Body of pancreas (tissue), 4 donors: ENCODE measurements at regions not wholly inside any gene's neighbourhood (a gene's known extent, or its start where the extent isn't known, plus 50 kb on each side); places are given as distances from the start of the nearest gene placed in this dataset.

ENCODE experiments used
- POLR2A ChIP-seq, 3 donors: fragments of 450-650 bp; IDR thresholded peaks; one replicate each; pipeline ENCODE4 v1.6.1; 2016; ENCODE audit warnings: antibody characterized with exemption in 3 of 3, mild to moderate bottlenecking in 2 of 3
- TF ChIP-seq, protein P1 (sequence below), 7 experiments: fragments of 450-650 bp in 4 of 7; fragments of 200-600 bp in 3 of 7; sonication (generic) in 3 of 7; IDR thresholded peaks; one replicate each; pipeline ENCODE4 v1.5.1; 2016 to 2019; ENCODE audit warnings: antibody characterized with exemption in 7 of 7

DNA sequence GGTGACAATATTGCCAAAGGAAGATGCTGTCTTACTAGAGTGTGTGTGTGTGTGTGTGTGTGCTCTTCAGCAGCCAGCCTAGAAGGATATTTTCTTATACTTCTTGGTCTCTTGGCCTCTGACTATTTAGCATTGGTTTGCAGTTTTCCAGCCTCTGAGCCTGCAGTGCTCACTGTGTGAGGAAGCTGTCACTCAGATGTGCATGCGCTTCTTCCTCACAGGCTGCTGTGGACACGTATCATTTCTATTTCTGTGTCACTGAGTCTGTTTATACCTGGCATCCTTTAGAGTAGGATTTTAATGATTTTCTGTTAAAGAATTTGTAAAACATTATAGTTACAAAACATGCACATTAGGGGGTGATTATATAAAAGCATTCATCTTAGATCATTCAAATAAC, 83.3 kb downstream of the ALDH8A1 start:
- TF ChIP-seq, protein P1, sequence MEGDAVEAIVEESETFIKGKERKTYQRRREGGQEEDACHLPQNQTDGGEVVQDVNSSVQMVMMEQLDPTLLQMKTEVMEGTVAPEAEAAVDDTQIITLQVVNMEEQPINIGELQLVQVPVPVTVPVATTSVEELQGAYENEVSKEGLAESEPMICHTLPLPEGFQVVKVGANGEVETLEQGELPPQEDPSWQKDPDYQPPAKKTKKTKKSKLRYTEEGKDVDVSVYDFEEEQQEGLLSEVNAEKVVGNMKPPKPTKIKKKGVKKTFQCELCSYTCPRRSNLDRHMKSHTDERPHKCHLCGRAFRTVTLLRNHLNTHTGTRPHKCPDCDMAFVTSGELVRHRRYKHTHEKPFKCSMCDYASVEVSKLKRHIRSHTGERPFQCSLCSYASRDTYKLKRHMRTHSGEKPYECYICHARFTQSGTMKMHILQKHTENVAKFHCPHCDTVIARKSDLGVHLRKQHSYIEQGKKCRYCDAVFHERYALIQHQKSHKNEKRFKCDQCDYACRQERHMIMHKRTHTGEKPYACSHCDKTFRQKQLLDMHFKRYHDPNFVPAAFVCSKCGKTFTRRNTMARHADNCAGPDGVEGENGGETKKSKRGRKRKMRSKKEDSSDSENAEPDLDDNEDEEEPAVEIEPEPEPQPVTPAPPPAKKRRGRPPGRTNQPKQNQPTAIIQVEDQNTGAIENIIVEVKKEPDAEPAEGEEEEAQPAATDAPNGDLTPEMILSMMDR (IDR thresholded peaks at IDR 0.05), result no peak
- TF ChIP-seq POLR2A (IDR thresholded peaks at IDR 0.05), result no peak
